Embryonic facial prominence (tissue), 1 donor: ENCODE measurements at regions not wholly inside any gene's neighbourhood (a gene's known extent, or its start where the extent isn't known, plus 50 kb on each side); places are given as distances from the start of the nearest gene placed in this dataset.
"Not testable (repeated sequence)": the region's sequence is repeated elsewhere in the genome, so short reads cannot be mapped to it uniquely, and the experiment has no call there.

Experiments used
- DNase-seq: peaks from one replicate; pipeline ENCODE4 v3.0.0-alpha.2; 2016; ENCODE audit errors: extremely low spot score

DNA sequence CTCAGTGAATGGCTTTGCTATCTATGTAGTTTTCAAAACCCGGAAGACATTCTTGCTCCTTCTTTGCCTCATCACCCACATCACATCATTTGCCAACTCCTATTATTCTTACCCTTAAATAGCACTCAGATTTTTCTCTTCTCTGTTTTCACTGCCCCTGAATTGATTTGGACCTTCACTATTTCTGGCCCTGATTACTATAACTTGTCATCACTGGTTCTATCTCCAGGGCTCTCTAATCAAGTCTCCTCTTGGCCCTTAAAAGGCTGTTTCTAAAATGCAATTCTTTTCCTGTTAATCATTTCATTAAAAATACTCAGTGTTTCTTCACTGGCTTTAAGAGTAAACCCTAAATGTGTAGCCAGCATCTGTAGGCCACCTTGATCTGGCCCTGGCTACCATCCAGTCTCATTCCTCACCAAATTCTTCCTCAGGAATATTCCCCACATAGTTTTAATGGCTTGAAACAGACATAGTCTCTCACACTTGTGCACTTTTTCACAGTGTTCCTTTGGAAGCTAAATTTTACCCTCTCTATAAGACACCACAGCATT, 437.1 kb upstream of the CBLB start:
- no peak for DNase-seq

GRCh38 chr3:106309274-106309673, 440.5 kb upstream of the CBLB start:
- DNase-seq, result no peak

DNA sequence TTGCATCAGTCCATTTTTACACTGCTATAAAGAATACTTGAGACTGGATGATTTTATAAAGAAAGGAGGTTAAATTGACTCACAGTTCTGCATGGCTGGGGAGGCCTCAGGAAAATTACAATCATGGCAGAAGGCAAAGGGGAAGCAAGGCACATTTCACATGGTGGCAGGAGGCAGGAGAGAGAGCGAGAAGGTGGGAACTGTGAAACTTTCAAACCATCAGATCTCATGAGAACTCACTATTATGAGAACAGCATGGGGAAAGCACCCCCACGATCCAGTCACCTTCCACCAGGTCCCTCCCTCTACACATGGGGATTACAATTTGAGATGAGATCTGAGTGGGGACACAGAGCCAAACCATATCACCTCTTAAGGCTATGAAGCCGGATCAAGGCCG, 441.0 kb upstream of the CBLB start:
- not testable (repeated sequence) for DNase-seq

- DNase-seq, result no peak
Measured at GRCh38 chr3:106317141-106318055, 448.6 kb upstream of the CBLB start.

DNA sequence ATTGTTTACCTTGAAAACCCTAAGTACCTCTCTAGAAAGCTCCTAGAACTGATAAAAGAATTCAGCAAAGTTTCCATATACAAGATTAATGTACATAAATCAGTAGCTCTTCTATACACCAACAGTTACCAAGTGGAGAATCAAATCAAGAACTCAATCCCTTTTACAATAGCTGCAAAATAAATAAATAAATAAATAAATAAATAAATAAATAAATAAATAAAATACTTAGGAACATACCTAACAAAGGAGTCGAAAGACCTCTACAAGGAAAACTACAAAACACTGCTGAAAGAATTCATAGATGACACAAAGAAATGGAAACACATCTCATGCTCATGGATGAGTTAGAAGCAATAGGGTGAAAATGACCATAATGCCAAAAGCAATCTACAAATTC, 452.6 kb upstream of the CBLB start:
- not testable (repeated sequence) for DNase-seq

DNA sequence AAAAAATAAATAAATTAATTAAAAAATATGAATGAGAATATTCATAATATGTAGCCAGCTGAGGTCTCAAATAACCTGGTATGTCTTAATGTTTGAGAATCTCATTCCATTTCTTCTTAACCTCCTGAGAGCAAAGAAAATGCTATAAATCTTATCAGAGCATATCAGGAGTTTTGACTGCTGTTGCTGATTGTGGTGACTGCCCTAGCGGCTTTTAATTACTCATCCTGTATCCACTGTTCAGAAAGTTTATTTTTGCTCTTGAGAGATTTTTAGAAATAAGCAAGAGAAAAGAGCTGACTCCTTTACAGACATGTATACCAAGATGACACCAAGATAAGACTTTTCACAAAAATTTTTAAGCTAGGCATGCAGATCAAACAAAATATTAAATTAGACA, 454.8 kb upstream of the CBLB start:
- DNase-seq, result no peak

GRCh38 chr3:106326941-106327695, 458.3 kb upstream of the CBLB start:
- no peak for DNase-seq

DNA sequence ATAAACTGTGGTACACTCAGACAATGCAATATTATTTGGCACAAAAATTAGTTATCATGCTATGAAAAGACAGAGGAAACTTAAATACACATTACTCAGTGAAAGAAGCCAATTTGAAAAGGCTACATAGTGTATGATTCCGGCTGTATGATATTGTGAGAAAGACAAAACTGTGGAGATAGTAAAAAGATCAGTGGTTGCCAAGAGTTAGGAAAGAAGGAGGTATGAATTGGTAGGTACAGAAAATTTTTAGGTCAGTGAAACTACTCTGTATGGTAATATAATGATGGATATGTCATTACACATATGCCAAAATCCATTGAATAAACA, 458.8 kb upstream of the CBLB start:
- no peak for DNase-seq

DNA sequence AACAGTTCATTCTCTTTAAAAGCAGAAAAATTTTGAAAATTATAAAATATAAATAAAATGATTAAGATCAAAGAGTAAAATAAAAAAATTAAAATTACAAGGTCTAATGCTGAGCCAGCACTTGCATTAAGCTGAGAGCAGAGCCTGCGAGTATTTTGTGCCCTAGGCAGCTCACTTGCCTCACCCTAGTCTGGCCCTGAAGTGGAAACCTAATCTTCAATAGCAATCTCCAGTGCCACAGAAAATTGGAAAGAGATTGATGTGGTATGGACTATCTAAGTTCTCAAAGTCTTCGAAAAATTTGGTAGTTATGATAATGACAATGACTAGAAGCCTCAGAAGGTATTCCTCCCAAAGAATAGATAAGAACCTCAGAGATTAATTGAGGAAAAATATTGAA, 459.4 kb upstream of the CBLB start:
- DNase-seq, result no peak

GRCh38 chr3:106329521-106329920, 460.7 kb upstream of the CBLB start:
- no peak for DNase-seq

- no peak for DNase-seq
Measured at GRCh38 chr3:106331636-106332035, 462.8 kb upstream of the CBLB start.

GRCh38 chr3:106332129-106332528, 463.3 kb upstream of the CBLB start:
- DNase-seq, result no peak

DNA sequence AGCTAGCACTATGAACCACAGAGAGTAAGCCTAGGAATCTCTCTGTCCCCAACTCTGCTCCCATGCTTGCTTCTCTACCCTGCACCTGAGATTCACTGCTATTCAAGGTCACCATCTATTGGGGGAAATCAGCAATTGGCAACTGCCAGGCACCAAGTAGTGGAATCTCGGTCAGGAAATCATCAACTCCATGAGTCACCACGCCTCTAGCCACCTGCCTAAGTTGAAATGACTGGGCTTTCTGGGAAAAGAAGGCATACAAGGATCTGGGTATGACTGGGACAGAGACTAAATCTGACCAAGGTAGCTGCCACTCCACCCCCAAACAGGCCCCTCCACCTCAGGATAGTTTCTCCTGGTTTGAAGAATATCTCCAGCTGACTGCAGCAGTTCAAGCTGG, 464.1 kb upstream of the CBLB start:
- DNase-seq, result no peak

DNA sequence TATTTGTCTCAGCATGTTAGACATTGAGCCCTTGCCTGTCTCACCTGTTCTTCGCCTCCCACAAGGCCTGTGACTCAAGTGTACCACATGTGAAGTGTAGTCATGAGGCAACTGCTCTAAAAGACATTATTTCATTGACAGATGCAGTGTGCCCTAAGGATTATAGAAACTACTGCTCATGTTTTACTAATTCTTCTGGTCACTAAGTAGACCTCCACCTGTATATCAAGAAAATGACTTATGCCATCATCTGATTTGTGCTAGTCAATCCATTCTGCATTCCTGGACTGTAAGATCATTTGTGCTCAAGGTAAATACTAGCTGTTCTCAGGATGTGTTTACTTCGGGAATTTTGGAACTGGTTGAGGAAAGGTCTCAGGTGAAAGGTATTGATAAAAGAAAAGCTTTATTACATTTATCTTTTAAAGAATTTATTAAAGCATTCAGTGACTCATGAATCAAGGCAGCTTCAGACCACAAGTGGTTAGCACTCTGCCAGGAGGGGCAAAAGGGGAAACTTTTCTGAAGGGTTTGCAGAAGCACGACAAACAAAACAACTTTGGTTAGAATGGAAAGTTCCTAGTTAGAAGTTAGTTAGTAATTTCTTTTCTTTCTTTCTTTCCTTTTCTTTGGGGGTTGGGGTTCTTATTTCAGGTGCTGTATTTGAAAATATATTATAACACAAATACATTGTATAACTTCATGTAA, 465.3 kb upstream of the CBLB start:
- DNase-seq, result no peak

DNA sequence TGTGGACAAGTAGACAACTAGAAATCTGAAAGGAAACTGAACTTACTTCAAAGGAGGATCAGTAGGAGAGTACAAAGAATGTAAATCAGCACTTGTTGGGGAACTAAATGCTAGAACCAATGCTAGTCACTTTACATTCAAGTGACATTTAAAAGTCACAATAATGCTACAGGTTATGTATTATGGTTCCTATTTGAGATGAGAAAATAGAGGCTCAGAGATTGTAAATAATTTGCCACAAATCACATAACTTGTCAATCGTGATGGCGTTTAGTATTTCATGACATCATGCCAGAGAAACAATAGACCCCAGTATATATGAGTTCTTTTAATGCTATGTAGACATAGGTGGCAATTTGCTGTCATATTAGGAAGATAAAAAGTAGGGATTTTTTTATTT, 467.8 kb upstream of the CBLB start:
- no peak for DNase-seq

- no peak for DNase-seq
Measured at GRCh38 chr3:106337116-106337515, 468.3 kb upstream of the CBLB start.

- DNase-seq, result no peak
Measured at GRCh38 chr3:106338582-106339214, 469.9 kb upstream of the CBLB start.

GRCh38 chr3:106339551-106339950, 470.7 kb upstream of the CBLB start:
- DNase-seq, result no peak

- DNase-seq, result no peak
Measured at GRCh38 chr3:106341087-106341486, 472.3 kb upstream of the CBLB start.

GRCh38 chr3:106341586-106342162, 472.9 kb upstream of the CBLB start:
- DNase-seq, result no peak

GRCh38 chr3:106342386-106342785, 473.6 kb upstream of the CBLB start:
- no peak for DNase-seq
